IMR-90 (cell line): ENCODE measurements at regions not wholly inside any gene's neighbourhood (a gene's known extent, or its start where the extent isn't known, plus 50 kb on each side); places are given as distances from the start of the nearest gene placed in this dataset.

Source experiments
- ATAC-seq: fragments of 200-7000 bp; cut with Tn5 transposase; 2 replicates; pipeline ENCODE4 v1.9.1; 2020; ENCODE audit warnings: low read depth, mild to moderate bottlenecking, moderate library complexity
- BruUV-seq: library from RNA; stranded (reverse); fragments of 400-500 nt; replicated peaks from 2 replicates; lab custom pipeline; 2021; lab: Mats Ljungman, UMichigan
- CTCF ChIA-PET: fragments of 300-600 bp; formaldehyde crosslinking; extraction: SDS; loops from one replicate; lab custom pipeline; 2021; ENCODE audit warnings: antibody characterized with exemption; lab: Yijun Ruan, JAX
- POLR2A ChIA-PET: fragments of 300-600 bp; sonication (Branson Sonifier 250); formaldehyde crosslinking; loops from one replicate; lab custom pipeline; 2022; ENCODE audit warnings: antibody characterized with exemption; ENCODE audit not compliant: unreplicated experiment; lab: Charles Lee
- DNase-seq: peaks from one replicate; pipeline ENCODE4 v3.0.0; 2013
- H2AFZ ChIP-seq: replicated peaks from 2 replicates; pipeline ENCODE3; 2013; ENCODE audit warnings: low read length, mild to moderate bottlenecking; ENCODE audit not compliant: poor library complexity
- H2AK5ac ChIP-seq: 2 replicates; pipeline ENCODE4 v1.6.1; 2013; ENCODE audit warnings: low read depth, low read length, inconsistent platforms
- H2AK9ac ChIP-seq: replicated peaks from 2 replicates; pipeline ENCODE3; 2013; ENCODE audit warnings: mild to moderate bottlenecking, low read depth, low read length, moderate library complexity; ENCODE audit not compliant: poor library complexity
- H2BK120ac ChIP-seq: 2 replicates; pipeline ENCODE4 v1.6.1; 2013; ENCODE audit warnings: low read depth, low read length, inconsistent platforms
- H2BK15ac ChIP-seq: 3 replicates; pipeline ENCODE4 v1.6.1; 2013; ENCODE audit warnings: low read depth, low read length, inconsistent platforms
- H2BK20ac ChIP-seq: 2 replicates; pipeline ENCODE4 v1.6.1; 2013; ENCODE audit warnings: low read depth, mild to moderate bottlenecking, inconsistent platforms, low read length, moderate library complexity
- H2BK5ac ChIP-seq: 2 replicates; pipeline ENCODE4 v1.6.1; 2013; ENCODE audit warnings: mild to moderate bottlenecking, low read depth, low read length, inconsistent platforms; ENCODE audit not compliant: poor library complexity, severe bottlenecking
- H3K14ac ChIP-seq: replicated peaks from 2 replicates; pipeline ENCODE4 v1.6.1; 2013; ENCODE audit warnings: low read depth, low read length, inconsistent platforms
- H3K18ac ChIP-seq: 2 replicates; pipeline ENCODE4 v1.6.1; 2013; ENCODE audit warnings: low read depth, low read length, control low read depth
- H3K23ac ChIP-seq: 2 replicates; pipeline ENCODE4 v1.6.1; 2013; ENCODE audit warnings: low read depth, low read length, inconsistent platforms
- H3K27ac ChIP-seq: 2 replicates; pipeline ENCODE4 v1.5.1; 2013; ENCODE audit warnings: mild to moderate bottlenecking, control low read depth, low read length; ENCODE audit not compliant: insufficient read depth
- H3K27me3 ChIP-seq: 2 replicates; pipeline ENCODE4 v1.6.1; 2013; ENCODE audit warnings: low read length; ENCODE audit not compliant: control insufficient read depth, insufficient read depth
- H3K36me3 ChIP-seq: 2 replicates; pipeline ENCODE4 v1.6.1; 2013; ENCODE audit warnings: low read length, mixed read lengths; ENCODE audit not compliant: control insufficient read depth, insufficient read depth
- H3K4ac ChIP-seq: 2 replicates; pipeline ENCODE4 v1.6.1; 2013; ENCODE audit warnings: low read depth, low read length, inconsistent platforms
- H3K4me1 ChIP-seq: 2 replicates; pipeline ENCODE4 v1.6.1; 2013; ENCODE audit warnings: low read length, mixed read lengths; ENCODE audit not compliant: control insufficient read depth, insufficient read depth
- H3K4me2 ChIP-seq: 2 replicates; pipeline ENCODE4 v1.6.1; 2013; ENCODE audit warnings: low read depth, mild to moderate bottlenecking, control low read depth, low read length, moderate library complexity
- H3K4me3 ChIP-seq: 2 replicates; pipeline ENCODE4 v1.5.1; 2013; ENCODE audit warnings: low read depth, mild to moderate bottlenecking, control low read depth, low read length, moderate library complexity; ENCODE audit not compliant: insufficient read depth
- H3K56ac ChIP-seq: 2 replicates; pipeline ENCODE4 v1.6.1; 2013; ENCODE audit warnings: low read length, inconsistent platforms; ENCODE audit not compliant: insufficient read depth; ENCODE audit errors: extremely low read depth
- H3K79me1 ChIP-seq, 2 experiments: 2 replicates each; pipeline ENCODE4 v1.6.1; 2013; ENCODE audit warnings: low read length in 2 of 2, inconsistent platforms in 1 of 2, low read depth in 1 of 2
- H3K9ac ChIP-seq: 2 replicates; pipeline ENCODE4 v1.6.1; 2013; ENCODE audit warnings: low read depth, low read length, control low read depth
- H3K9me1 ChIP-seq: 2 replicates; pipeline ENCODE4 v1.6.1; 2013; ENCODE audit warnings: low read length, inconsistent platforms; ENCODE audit not compliant: insufficient read depth
- H3K9me3 ChIP-seq: 2 replicates; pipeline ENCODE4 v1.6.1; 2013; ENCODE audit warnings: low read length; ENCODE audit not compliant: control insufficient read depth, insufficient read depth
- H4K20me1 ChIP-seq: 2 replicates; pipeline ENCODE4 v1.6.1; 2013; ENCODE audit warnings: low read length, inconsistent platforms; ENCODE audit not compliant: insufficient read depth
- H4K5ac ChIP-seq: 2 replicates; pipeline ENCODE4 v1.6.1; 2013; ENCODE audit warnings: mild to moderate bottlenecking, low read depth, low read length, control low read depth
- H4K8ac ChIP-seq, 2 experiments: 2 replicates each; pipeline ENCODE4 v1.6.1; 2013; ENCODE audit warnings: low read depth in 2 of 2, low read length in 2 of 2, control low read depth in 1 of 2, inconsistent platforms in 1 of 2
- H4K91ac ChIP-seq: 2 replicates; pipeline ENCODE4 v1.6.1; 2013; ENCODE audit warnings: low read depth, low read length, inconsistent platforms; ENCODE audit not compliant: insufficient read depth
- BHLHE40 ChIP-seq: fragments of 150-350 bp; IDR thresholded peaks from 2 replicates; pipeline ENCODE4 v1.6.1; 2016; ENCODE audit warnings: mild to moderate bottlenecking, low read depth, low read length
- CEBPB ChIP-seq: IDR thresholded peaks from 2 replicates; pipeline ENCODE4 v1.6.1; 2012; ENCODE audit warnings: low read depth, low read length, improper control_type of control experiment
- CHD1 ChIP-seq: IDR thresholded peaks from 2 replicates; pipeline ENCODE4 v1.6.1; 2012; ENCODE audit warnings: low read depth, low read length, improper control_type of control experiment
- ELK1 ChIP-seq: fragments of 150-350 bp; IDR thresholded peaks from 2 replicates; pipeline ENCODE4 v1.6.1; 2016; ENCODE audit warnings: low read depth, mild to moderate bottlenecking, low read length, moderate library complexity, borderline replicate concordance
- MAFK ChIP-seq: IDR thresholded peaks from 2 replicates; pipeline ENCODE4 v1.6.1; 2012; ENCODE audit warnings: low read depth, low read length, improper control_type of control experiment
- MXI1 ChIP-seq: IDR thresholded peaks from 2 replicates; pipeline ENCODE4 v1.6.1; 2012; ENCODE audit warnings: low read depth, mild to moderate bottlenecking, low read length, moderate library complexity, borderline replicate concordance
- NFE2L2 ChIP-seq: fragments of 150-350 bp; IDR thresholded peaks from 2 replicates; pipeline ENCODE4 v1.6.1; 2016; ENCODE audit warnings: low read depth, mild to moderate bottlenecking, low read length
- POLR2A ChIP-seq: IDR thresholded peaks from 2 replicates; pipeline ENCODE4 v1.6.1; 2012; ENCODE audit warnings: mild to moderate bottlenecking, low read depth, low read length
- RAD21 ChIP-seq: IDR thresholded peaks from 2 replicates; pipeline ENCODE4 v1.6.1; 2012; ENCODE audit warnings: low read length, improper control_type of control experiment
- RCOR1 ChIP-seq: IDR thresholded peaks from 2 replicates; pipeline ENCODE4 v1.6.1; 2012; ENCODE audit warnings: mild to moderate bottlenecking, low read length, improper control_type of control experiment; ENCODE audit not compliant: insufficient replicate concordance
- SMC3 ChIP-seq: fragments of 150-350 bp; IDR thresholded peaks from 2 replicates; pipeline ENCODE4 v1.6.1; 2016; ENCODE audit warnings: low read depth, mild to moderate bottlenecking, antibody characterized with exemption, low read length, moderate library complexity
- WGBS, 2 experiments: methylation state at CpG; one replicate each; pipeline versions ENCODE4 v1.1.5 to v1.1.7; 2013; ENCODE audit warnings: missing lambda C conversion rate in 2 of 2; ENCODE audit not compliant: insufficient read length in 1 of 2; ENCODE audit errors: extremely low coverage in 2 of 2; 5-methylcytosine and 5-hydroxymethylcytosine counted together
- dilution Hi-C: fragments of 300-500 bp; cut with HindIII; formaldehyde crosslinking; loops from one replicate; pipeline ENCODE4 v1.14.3; 2018; ENCODE audit warnings: low sequenced_read_pairs; ENCODE audit not compliant: unreplicated experiment
- in situ Hi-C: fragments of 300-500 bp; cut with MboI; formaldehyde crosslinking; loops from 3 replicates; pipeline ENCODE4 v1.14.3; 2019; ENCODE audit warnings: low sequenced_read_pairs, inconsistent platforms, mixed read lengths
- intact Hi-C: fragments of 100-400 bp; cut with micrococcal nuclease; formaldehyde crosslinking; loops from 2 replicates; pipeline ENCODE4 v1.10.0; 2022
- TF ChIP-seq, protein P1 (sequence below): conservative IDR thresholded peaks from 2 replicates; pipeline ENCODE4 v1.5.1; 2012; ENCODE audit warnings: mild to moderate bottlenecking, low read depth, low read length, improper control_type of control experiment
- TF ChIP-seq, protein P2 (sequence below): fragments of 150-350 bp; IDR thresholded peaks from 2 replicates; pipeline ENCODE4 v1.6.1; 2017; ENCODE audit warnings: mild to moderate bottlenecking, antibody characterized with exemption, low read length, low read depth

GRCh38 chr4:124163401-124163800 is 549.1 kb downstream of the ANKRD50 start:
- Histone ChIP-seq H3K9ac (no peak overlapping the region), H3K18ac (no peak overlapping the region), H3K4me2 (no peak overlapping the region), H4K5ac (no peak overlapping the region), H3K4me3 (no peak overlapping the region), H2AK5ac (no peak overlapping the region), H2BK15ac (no peak overlapping the region), H2BK5ac (no peak overlapping the region), H3K4me1 (peaks cover 2% of the 10 kb centered on the region; the same call in 1 of the 2 replicates), H3K56ac (no peak overlapping the region), H3K27ac (no peak overlapping the region), H2AK9ac (no peak overlapping the region), H4K91ac (no peak overlapping the region), H2AFZ (no peak overlapping the region), H4K20me1 (no peaks in the 10 kb centered on the region), H3K23ac (no peak overlapping the region), H3K9me1 (no peaks in the 10 kb centered on the region), H3K4ac (no peak overlapping the region), H3K27me3 (no peaks in the 10 kb centered on the region), H3K14ac (no peak overlapping the region), H3K9me3 (0 out of 2 replicates have a peak, but pooled peaks cover under 1% of the 10 kb centered on the region), H3K36me3 (no peaks in the 10 kb centered on the region), H2BK20ac (no peak overlapping the region), H4K8ac (no peak overlapping the region), H2BK120ac (no peak overlapping the region), H3K79me1 (no peaks in the 10 kb centered on the region)
- intact Hi-C loops, result no loop called here
- ChIA-PET POLR2A (no interaction called here), CTCF (no interaction called here)
- BruUV-seq, result no TSS peak
- dilution Hi-C loops, result no loop called here
- TF ChIP-seq NFE2L2, result no peak
- TF ChIP-seq RAD21, result no peak
- no peak for TF ChIP-seq RCOR1
- TF ChIP-seq ELK1, result no peak
- TF ChIP-seq, protein P1, sequence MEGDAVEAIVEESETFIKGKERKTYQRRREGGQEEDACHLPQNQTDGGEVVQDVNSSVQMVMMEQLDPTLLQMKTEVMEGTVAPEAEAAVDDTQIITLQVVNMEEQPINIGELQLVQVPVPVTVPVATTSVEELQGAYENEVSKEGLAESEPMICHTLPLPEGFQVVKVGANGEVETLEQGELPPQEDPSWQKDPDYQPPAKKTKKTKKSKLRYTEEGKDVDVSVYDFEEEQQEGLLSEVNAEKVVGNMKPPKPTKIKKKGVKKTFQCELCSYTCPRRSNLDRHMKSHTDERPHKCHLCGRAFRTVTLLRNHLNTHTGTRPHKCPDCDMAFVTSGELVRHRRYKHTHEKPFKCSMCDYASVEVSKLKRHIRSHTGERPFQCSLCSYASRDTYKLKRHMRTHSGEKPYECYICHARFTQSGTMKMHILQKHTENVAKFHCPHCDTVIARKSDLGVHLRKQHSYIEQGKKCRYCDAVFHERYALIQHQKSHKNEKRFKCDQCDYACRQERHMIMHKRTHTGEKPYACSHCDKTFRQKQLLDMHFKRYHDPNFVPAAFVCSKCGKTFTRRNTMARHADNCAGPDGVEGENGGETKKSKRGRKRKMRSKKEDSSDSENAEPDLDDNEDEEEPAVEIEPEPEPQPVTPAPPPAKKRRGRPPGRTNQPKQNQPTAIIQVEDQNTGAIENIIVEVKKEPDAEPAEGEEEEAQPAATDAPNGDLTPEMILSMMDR, result no peak
- no peak for TF ChIP-seq CHD1
- no peak for TF ChIP-seq MXI1
- TF ChIP-seq SMC3, result no peak
- no peak for TF ChIP-seq POLR2A
- TF ChIP-seq MAFK, result no peak
- TF ChIP-seq CEBPB, result no peak
- TF ChIP-seq, protein P2, sequence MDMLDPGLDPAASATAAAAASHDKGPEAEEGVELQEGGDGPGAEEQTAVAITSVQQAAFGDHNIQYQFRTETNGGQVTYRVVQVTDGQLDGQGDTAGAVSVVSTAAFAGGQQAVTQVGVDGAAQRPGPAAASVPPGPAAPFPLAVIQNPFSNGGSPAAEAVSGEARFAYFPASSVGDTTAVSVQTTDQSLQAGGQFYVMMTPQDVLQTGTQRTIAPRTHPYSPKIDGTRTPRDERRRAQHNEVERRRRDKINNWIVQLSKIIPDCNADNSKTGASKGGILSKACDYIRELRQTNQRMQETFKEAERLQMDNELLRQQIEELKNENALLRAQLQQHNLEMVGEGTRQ, result no peak
- TF ChIP-seq BHLHE40, result no peak
- no CpG with 5 or more reads among the region's 1 CpG for WGBS, 2 experiments
- in situ Hi-C loops, result no loop called here
- ATAC-seq, result no peak
- no peak for DNase-seq
